VCaP (cell line): ENCODE measurements at regions not wholly inside any gene's neighbourhood (a gene's known extent, or its start where the extent isn't known, plus 50 kb on each side); places are given as distances from the start of the nearest gene placed in this dataset.

ENCODE experiments used
- H3K27ac ChIP-seq: fragments of 450-650 bp; 2 replicates; pipeline ENCODE4 v1.5.1; 2017
- TF ChIP-seq, protein P1 (sequence below): fragments of 450-650 bp; conservative IDR thresholded peaks from 2 replicates; pipeline ENCODE4 v1.5.1; 2017; ENCODE audit warnings: mild to moderate bottlenecking, moderate library complexity

DNA sequence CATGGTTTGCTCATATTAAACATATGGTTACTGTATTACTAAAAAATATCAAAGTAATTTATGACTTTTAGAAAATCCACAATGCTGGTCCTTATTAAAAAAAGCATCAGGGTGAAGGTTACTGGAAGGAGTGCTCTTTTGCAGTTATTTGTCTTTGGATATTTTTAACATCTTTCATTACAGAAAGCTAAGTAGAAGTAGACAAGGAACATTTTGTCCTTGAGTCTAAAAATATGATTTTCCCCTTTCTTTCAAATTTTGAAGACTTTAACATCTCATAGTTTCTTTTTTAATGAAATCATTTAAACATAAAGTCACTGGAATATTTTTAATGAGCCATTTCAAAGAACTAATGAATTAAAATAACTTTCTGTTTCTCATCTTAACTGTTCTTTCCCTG, 110.1 kb upstream of the TNS3 start:
- H3K27ac ChIP-seq: no peak overlapping the region
- TF ChIP-seq, protein P1, sequence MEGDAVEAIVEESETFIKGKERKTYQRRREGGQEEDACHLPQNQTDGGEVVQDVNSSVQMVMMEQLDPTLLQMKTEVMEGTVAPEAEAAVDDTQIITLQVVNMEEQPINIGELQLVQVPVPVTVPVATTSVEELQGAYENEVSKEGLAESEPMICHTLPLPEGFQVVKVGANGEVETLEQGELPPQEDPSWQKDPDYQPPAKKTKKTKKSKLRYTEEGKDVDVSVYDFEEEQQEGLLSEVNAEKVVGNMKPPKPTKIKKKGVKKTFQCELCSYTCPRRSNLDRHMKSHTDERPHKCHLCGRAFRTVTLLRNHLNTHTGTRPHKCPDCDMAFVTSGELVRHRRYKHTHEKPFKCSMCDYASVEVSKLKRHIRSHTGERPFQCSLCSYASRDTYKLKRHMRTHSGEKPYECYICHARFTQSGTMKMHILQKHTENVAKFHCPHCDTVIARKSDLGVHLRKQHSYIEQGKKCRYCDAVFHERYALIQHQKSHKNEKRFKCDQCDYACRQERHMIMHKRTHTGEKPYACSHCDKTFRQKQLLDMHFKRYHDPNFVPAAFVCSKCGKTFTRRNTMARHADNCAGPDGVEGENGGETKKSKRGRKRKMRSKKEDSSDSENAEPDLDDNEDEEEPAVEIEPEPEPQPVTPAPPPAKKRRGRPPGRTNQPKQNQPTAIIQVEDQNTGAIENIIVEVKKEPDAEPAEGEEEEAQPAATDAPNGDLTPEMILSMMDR: no peak

DNA sequence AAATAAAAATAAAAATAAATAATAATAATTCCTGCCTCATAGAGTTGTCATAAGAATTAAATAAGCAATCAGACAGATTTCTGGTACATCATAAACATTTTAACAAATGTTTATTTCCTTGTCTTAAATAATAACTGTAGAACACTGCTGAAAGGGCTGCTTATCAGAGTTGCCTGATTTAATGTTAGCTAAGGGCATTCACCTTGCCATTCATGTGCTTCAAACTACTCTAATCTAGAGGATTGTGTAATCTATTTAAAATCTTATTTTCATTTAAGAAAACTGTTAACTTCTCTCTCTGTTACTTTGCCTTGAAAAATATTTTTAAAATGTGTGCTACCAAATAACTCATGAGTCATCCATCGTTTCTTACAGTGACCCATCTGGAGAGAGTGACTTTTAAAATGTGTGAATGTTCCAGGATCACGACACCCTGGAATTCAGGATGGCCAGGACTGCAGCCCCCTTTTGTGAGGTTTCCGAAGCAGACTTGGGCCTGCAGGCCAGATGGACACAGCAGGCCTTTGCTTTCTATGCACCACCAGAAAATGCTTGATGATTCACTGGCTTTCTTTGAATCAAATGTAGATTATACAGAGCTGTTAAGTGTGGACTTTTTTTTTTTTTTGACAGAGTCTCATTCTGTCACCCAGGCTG, 109.1 kb upstream of the TNS3 start:
- TF ChIP-seq, protein P1: no peak

DNA sequence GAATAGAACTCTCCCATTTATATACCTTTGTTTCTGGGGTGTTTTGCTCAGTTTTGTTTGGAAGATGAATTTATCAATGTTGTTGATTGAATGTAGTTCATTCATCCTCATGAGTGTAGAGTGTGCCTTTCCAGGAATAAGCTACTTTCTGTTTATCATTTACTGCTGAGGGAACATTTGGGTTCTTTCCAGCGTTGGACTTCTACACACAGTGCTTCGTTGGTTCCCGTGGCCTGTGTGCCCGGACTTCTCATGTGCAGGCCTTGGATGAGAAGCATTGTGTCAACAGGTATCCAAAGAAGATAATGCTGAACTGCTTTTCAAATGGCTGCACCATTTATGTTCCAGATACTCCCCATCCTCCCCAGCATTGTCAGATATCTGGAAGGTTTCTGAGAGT, 107.6 kb upstream of the TNS3 start:
- TF ChIP-seq, protein P1: no peak
- no peak overlapping the region for H3K27ac ChIP-seq

More for the DNA sequence above, 109.1 kb upstream of the TNS3 start:
- H3K27ac ChIP-seq: no peak overlapping the region

GRCh38 chr7:47688311-47689100, 106.6 kb upstream of the TNS3 start:
- TF ChIP-seq, protein P1: no peak
- no peak overlapping the region for H3K27ac ChIP-seq

DNA sequence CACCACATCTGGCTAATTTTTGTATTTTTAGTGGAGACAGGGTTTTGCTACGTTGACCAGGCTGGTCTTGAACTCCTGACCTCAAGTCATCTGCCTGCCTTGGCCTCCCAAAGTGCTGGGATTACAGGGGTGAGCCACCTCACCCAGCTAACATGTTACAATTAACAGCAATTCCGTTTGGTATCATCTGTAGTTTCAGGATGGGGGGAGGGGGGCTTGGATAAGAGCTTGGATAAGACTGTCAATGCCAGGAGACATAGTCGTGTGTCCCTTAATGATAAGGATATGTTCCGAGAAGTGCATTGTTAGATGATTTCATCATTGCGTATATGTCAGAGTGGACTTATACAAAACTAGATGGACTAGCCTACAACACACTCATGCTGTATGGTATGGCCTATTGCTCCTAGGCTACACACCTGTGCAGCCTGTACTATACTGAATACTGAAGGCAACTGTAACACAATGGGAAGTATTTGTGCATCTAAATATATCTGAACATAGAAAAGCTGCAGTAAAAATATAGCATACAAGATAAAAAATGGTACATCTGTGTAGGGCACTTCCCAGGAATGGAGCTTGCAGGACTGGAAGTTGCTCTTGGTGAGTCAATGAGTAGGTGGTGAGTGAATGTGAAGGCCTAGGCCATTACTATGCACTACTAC, 103.9 kb upstream of the TNS3 start:
- H3K27ac ChIP-seq: no peak overlapping the region

GRCh38 chr7:47685151-47685550, 103.2 kb upstream of the TNS3 start:
- H3K27ac ChIP-seq: no peak overlapping the region

More for the DNA sequence above, 103.9 kb upstream of the TNS3 start:
- TF ChIP-seq, protein P1: no peak

GRCh38 chr7:47684728-47685127, 102.8 kb upstream of the TNS3 start:
- no peak overlapping the region for H3K27ac ChIP-seq
- TF ChIP-seq, protein P1: no peak

More at GRCh38 chr7:47685151-47685550, 103.2 kb upstream of the TNS3 start:
- TF ChIP-seq, protein P1: no peak
